Type B pancreatic cell (in vitro differentiated cells): ENCODE measurements at regions not wholly inside any gene's neighbourhood (a gene's known extent, or its start where the extent isn't known, plus 50 kb on each side); places are given as distances from the start of the nearest gene placed in this dataset.
A peak's percentile ranks its signal among the peaks of the same experiment; 100 is the strongest.

ENCODE experiments used
- DNase-seq: peaks from one replicate; pipeline ENCODE4 v3.0.0; 2021; ENCODE audit warnings: mixed read lengths; ENCODE audit not compliant: unreplicated experiment; ENCODE audit errors: extremely low spot score
- H3K27ac Mint-ChIP-seq: 2 replicates; pipeline ENCODE4 v1.8.0; 2021; ENCODE audit warnings: mild to moderate bottlenecking, mixed read lengths
- H3K27me3 Mint-ChIP-seq: 2 replicates; pipeline ENCODE4 v1.8.0; 2021; ENCODE audit warnings: mixed read lengths
- H3K36me3 Mint-ChIP-seq: 2 replicates; pipeline ENCODE4 v1.8.0; 2021; ENCODE audit warnings: mixed read lengths
- H3K4me1 Mint-ChIP-seq: one replicate; pipeline ENCODE4 v1.8.0; 2021; ENCODE audit warnings: mixed read lengths; ENCODE audit not compliant: unreplicated experiment
- H3K4me3 Mint-ChIP-seq: 2 replicates; pipeline ENCODE4 v1.8.0; 2021; ENCODE audit warnings: mild to moderate bottlenecking, mixed read lengths
- H3K9me3 Mint-ChIP-seq: 2 replicates; pipeline ENCODE4 v1.8.0; 2021; ENCODE audit warnings: mixed read lengths
- TF ChIP-seq, protein P1 (sequence below): fragments of 200-600 bp; sonication (generic); conservative IDR thresholded peaks from 2 replicates; pipeline ENCODE4 v1.5.0; 2021; ENCODE audit warnings: antibody characterized with exemption, mild to moderate bottlenecking

- Mint-ChIP-seq H3K27me3 (no peaks in the 10 kb centered on the region), H3K27ac (no peak overlapping the region), H3K4me1 (no peaks in the 10 kb centered on the region), H3K9me3 (peaks cover 6% of the 10 kb centered on the region), H3K36me3 (peaks cover 30% of the 10 kb centered on the region), H3K4me3 (no peak overlapping the region)
- DNase-seq: no peak
- TF ChIP-seq, protein P1, sequence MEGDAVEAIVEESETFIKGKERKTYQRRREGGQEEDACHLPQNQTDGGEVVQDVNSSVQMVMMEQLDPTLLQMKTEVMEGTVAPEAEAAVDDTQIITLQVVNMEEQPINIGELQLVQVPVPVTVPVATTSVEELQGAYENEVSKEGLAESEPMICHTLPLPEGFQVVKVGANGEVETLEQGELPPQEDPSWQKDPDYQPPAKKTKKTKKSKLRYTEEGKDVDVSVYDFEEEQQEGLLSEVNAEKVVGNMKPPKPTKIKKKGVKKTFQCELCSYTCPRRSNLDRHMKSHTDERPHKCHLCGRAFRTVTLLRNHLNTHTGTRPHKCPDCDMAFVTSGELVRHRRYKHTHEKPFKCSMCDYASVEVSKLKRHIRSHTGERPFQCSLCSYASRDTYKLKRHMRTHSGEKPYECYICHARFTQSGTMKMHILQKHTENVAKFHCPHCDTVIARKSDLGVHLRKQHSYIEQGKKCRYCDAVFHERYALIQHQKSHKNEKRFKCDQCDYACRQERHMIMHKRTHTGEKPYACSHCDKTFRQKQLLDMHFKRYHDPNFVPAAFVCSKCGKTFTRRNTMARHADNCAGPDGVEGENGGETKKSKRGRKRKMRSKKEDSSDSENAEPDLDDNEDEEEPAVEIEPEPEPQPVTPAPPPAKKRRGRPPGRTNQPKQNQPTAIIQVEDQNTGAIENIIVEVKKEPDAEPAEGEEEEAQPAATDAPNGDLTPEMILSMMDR: no peak
Observed at GRCh38 chr7:112889268-112889667, 99.1 kb upstream of the TMEM168 start.

DNA sequence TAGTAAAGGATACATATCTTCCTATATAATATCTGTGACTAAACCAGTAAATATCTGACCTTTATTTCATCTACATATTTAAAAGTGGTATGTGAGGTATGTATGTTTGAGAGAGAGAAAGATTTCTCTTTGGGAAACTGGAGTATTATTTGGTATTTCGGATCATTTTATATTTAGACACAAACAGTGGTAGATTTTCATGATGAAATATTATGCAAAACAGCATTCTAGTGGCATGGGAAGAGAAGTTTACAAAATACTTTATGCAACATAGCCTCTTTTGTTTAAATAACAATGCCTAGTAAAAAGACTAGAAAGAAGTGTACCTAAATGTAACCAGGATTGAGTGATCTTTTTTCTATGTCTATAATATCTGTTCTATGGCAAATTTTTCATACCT is 98.6 kb upstream of the TMEM168 start:
- Mint-ChIP-seq H3K4me3 (no peak overlapping the region), H3K4me1 (no peaks in the 10 kb centered on the region), H3K9me3 (peaks cover 6% of the 10 kb centered on the region), H3K27ac (no peak overlapping the region), H3K36me3 (peaks cover 29% of the 10 kb centered on the region), H3K27me3 (no peaks in the 10 kb centered on the region)
- DNase-seq: no peak
- TF ChIP-seq, protein P1: no peak

DNA sequence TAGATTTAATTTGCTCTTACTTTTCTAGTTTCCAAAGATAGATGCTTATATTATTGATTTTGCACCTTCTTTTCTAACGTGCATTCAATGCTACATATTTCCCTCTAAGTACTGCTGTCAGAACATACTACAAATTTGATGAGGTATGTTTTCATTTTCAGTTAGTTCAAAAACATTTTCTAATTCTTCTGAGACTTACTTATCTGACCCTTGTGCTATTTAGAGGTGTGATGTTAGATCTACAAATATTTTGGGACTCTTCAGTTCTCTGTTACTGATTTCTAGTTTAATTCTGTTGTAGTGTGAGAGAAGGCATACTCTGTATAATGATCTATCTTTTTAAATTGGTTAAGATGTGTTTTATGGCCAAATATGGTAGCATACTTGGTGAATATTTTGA is 97.8 kb upstream of the TMEM168 start:
- H3K4me3 Mint-ChIP-seq: no peak overlapping the region
- no peak for DNase-seq
- peaks cover 6% of the 10 kb centered on the region for H3K9me3 Mint-ChIP-seq
- peaks cover 34% of the 10 kb centered on the region for H3K36me3 Mint-ChIP-seq
- TF ChIP-seq, protein P1: no peak
- H3K27ac Mint-ChIP-seq: no peak overlapping the region
- H3K27me3 Mint-ChIP-seq: no peaks in the 10 kb centered on the region
- no peaks in the 10 kb centered on the region for H3K4me1 Mint-ChIP-seq

DNA sequence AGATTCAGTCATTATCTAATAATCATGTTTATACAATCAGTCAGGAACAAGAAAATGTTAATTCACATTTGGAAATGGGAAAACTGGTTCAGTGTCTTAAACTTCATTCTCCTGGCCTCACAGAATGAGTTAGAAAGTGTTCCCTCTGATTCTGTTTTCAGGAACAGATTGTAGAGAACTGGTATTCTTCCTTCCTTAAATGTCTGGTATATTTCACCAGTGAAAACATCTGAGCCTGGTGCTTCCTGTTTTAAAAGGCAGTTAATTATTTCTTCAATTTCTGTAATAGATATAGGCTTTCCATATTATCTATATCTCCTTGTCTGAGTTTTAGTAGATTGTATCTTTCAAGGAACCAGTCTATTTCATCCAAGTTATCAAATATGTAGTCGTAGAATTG is 97.1 kb upstream of the TMEM168 start:
- TF ChIP-seq, protein P1: no peak
- Mint-ChIP-seq H3K4me1 (no peaks in the 10 kb centered on the region), H3K36me3 (peaks cover 31% of the 10 kb centered on the region), H3K4me3 (no peak overlapping the region), H3K9me3 (peaks cover 6% of the 10 kb centered on the region), H3K27me3 (no peaks in the 10 kb centered on the region), H3K27ac (no peak overlapping the region)
- no peak for DNase-seq

- TF ChIP-seq, protein P1: peak; percentile 24
- no peaks in the 10 kb centered on the region for H3K27me3 Mint-ChIP-seq
- H3K36me3 Mint-ChIP-seq: peaks cover 26% of the 10 kb centered on the region
- H3K4me3 Mint-ChIP-seq: no peak overlapping the region
- DNase-seq: no peak
- no peaks in the 10 kb centered on the region for H3K4me1 Mint-ChIP-seq
- peaks cover 6% of the 10 kb centered on the region for H3K9me3 Mint-ChIP-seq
- no peak overlapping the region for H3K27ac Mint-ChIP-seq
Observed at GRCh38 chr7:112886208-112886607, 96.0 kb upstream of the TMEM168 start.

- peaks cover 6% of the 10 kb centered on the region for H3K9me3 Mint-ChIP-seq
- TF ChIP-seq, protein P1: no peak
- no peak overlapping the region for H3K27ac Mint-ChIP-seq
- H3K27me3 Mint-ChIP-seq: no peaks in the 10 kb centered on the region
- no peak overlapping the region for H3K4me3 Mint-ChIP-seq
- peaks cover 11% of the 10 kb centered on the region for H3K4me1 Mint-ChIP-seq
- peaks cover 26% of the 10 kb centered on the region for H3K36me3 Mint-ChIP-seq
- no peak for DNase-seq
Observed at GRCh38 chr7:112882991-112883390, 92.8 kb upstream of the TMEM168 start.
